Lung microvascular endothelial cell (primary cell): ENCODE measurements at regions not wholly inside any gene's neighbourhood (a gene's known extent, or its start where the extent isn't known, plus 50 kb on each side); places are given as distances from the start of the nearest gene placed in this dataset.

Experiments used
- DNase-seq, 2 donors: peaks; one replicate each; pipeline versions ENCODE4 v3.0.0 to v3.0.0-alpha.2; 2010; ENCODE audit warnings: low read depth in 2 of 2

GRCh38 chr3:94694894-94695293 lies 632.0 kb downstream of the NSUN3 start:
- no peak for DNase-seq

DNA sequence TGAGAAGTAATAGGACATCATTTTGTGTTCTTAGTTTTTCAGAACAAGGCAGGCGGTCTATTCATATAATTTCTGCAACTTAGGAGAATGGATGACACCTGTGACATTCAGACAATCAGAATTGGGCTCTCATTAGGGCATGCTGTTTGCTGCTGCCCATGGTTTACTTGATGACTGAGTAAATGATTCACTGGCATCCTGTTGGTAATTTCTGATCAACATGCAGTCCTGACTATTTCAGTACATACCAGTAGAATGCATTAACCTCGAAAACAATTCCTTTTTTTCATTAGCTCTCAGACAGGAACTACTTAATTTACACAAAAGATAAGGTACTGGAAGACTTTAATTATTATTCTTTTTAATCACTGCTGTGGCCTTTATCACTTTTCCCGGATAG lies 641.6 kb downstream of the NSUN3 start:
- no peak for DNase-seq

DNA sequence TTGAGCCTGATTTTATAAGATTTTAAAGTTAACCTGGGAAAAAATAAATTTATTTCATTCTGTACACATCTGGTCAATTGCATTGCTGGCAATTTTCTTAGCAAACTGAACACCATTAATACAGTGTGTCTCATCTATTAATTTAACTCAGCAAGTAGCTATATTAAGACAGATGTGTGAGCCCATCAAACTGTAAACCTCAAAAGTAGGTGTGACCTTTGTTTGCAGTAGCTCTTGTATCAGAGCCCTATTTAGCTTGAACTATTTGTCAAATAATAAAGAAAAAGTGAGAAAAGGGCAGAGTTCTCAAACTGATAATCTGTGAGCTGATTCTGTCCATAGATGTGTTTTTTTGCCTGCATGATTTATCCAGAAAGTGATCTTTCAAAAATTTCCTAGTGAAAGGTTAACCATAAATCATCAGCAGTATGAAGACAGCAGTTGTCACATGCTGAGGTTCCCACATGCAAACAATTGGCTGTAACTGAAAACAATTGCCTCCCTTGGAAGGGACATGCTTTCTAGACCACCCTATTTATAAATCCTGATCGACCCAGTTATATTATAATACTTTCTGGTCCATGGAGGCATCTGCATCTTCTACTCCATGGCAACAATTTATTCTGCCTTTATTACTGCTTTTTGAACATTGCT lies 646.5 kb downstream of the NSUN3 start:
- no peak for DNase-seq

- no peak for DNase-seq
These were observed 651.3 kb downstream of the NSUN3 start for GRCh38 chr3:94714194-94714593.

DNA sequence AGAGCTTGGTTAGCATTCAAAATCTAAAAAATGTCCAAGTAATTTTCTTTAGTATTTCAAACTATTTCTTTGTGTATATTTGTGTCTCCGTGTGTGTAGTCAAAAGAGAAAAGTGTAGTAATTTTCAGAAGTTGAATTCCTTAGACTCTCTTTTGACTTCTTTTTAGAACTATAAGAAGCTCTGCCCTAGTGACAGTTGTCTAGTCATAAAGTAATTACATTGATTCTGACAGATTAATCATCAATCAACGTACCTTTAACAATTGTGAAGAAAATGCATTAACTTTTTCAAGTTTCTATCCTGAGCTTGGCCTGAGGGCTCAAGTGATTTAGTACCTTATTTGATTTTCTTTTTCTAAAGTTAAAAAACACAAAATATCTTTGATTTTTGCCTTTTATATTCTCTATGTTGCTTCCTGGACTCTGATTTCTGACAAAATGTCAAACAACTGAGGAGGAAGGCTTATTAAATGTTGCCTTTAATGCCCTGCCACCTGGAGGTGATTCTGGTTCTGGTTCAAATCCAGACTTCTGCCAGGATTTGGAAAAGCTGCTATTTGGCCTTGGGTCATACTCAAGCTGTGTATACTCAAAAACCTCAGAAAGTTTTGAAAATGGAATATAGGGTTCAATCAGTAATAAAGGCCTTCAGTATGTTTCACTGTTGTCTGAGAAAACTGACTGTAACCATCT lies 653.6 kb downstream of the NSUN3 start:
- DNase-seq = peak in 1 of 2 donors; percentile 30

- no peak for DNase-seq
These were observed 671.3 kb downstream of the NSUN3 start for GRCh38 chr3:94734206-94734605.

DNA sequence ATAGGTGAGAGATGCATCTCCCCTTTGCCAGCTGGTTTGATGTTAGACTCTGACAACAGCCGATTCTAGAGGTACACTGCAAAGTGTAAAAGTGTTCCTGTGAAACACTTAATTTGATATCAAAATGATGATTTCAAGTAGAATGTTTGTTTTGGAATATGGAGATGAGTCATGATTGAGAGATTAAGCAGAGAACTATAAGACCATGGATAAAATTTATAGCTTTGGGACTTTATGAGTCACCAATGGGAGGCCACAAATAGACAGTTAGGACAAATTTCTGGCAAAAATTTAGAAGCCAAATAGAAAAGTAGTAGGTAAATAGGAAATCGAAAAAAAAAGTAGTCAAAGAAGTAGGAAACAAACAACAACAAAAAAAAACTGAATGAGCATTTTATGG lies 672.5 kb downstream of the NSUN3 start:
- DNase-seq = no peak

DNA sequence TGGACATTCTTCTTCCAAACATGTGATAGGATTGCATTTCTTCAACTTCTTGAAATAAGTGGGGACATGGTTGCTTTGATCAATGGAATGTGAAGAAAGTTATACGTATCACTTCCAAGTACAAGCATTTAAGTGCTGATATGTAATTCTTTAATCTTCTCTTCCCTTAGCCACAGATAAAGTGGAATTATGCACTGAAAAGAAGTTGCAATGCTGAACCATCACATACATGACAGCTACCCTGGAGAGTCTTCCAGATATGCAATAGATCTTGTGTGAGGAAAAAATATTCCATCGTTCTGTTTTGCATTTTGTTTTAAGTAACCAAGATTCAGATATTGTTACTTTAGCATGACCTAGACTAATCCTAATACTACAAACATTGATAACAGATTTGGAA lies 674.3 kb downstream of the NSUN3 start:
- DNase-seq = no peak

DNA sequence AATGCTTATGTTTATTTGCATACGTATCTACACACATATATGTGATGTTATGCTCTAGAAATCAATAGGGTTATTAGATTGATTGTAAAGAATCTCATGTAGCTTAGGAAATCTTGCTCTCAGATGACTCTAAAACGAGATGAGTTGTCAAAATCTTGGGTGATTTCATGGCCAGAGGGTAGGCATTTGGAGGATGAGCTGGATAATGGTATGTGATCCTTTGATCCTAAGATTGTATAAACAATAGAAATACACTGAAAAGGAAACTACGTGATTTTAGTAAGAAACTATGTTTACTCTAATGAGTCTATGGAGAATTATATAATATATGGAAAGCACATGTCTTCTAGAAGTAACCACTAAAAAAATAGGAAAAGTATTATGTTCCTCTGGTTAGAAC lies 676.6 kb downstream of the NSUN3 start:
- no peak for DNase-seq

DNA sequence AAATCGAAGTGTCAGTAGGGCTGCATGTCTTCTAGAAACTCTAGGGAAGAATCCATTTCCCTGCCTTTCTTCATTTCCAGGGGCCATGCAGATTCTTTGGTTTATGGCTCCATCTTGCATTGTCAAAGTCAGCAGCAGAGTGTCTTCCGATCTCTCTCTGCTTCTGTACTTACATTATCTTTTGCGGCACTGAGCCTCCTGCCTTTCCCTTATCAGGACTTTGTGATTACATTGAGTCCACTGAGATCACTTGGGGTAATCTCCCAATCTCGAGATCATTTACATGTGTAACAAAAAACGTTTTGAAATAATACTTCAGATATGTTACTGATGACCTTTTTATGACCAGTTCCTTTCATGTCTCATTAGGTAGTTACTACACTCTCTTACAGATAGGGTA lies 695.9 kb downstream of the NSUN3 start:
- DNase-seq = no peak

- DNase-seq = no peak
These were observed 709.5 kb downstream of the NSUN3 start for GRCh38 chr3:94772402-94772801.

DNA sequence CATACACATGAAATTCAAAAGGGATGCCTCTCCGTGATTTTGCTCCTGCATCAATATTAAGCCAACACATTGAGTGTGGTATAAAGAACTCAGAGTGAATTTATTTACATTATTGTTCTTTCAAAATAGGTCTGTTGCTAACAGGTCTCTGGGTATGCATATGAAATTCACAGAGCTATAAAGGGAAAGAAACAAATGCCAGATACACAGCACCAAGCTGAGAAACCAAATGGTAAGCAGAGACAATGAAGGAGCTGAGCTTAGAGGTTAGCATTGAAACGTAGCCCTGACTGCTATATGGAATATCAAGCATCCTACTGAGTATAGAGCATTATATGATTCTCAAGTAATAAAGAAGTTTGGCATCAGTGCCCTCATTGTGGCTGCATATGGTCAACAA lies 712.9 kb downstream of the NSUN3 start:
- DNase-seq = no peak

DNA sequence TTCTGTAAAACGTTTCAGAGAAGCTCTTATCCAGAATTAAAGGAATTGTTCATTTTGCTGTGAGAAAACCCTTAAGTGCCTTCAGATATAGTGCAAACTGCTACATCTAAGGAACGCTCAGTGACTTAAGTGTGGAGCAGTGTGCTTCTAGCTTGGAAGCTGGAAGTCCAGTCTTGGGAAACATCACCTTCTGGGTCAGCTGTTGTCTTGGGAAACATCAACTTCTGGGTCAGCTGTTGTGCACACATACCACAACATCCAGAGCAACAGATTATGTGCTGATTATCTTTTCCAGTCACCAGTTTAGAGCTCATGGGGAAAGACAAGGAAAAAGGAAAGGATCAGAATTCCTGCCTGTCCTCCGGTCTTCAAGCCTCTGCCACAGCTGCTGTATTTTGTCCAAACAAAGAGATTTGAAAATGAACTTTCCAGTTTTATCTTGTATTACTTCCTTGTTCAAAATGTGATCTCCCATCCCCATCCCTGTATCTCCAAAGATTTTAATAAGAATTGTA lies 713.6 kb downstream of the NSUN3 start:
- DNase-seq = no peak

DNA sequence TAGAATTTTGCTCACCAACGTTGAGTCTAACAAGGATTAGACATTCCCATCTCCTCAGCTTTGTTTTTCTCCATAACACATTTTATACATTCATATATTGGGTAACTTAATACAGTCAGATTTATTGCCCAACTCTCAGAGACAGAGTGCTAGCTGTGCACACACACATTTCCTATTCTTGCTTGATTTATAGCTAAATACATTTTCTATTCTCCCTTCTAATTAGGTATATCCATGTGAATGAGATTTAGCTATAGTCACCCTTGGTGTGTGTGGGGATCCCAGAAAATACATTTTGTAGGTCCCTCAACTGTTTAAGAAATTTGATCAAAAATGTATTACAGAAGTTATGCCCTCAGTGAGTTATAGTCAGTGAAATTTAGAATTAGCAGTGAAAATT lies 715.4 kb downstream of the NSUN3 start:
- DNase-seq = no peak

- DNase-seq = no peak
These were observed 716.1 kb downstream of the NSUN3 start for GRCh38 chr3:94778814-94779494.

- DNase-seq = no peak
These were observed 716.8 kb downstream of the NSUN3 start for GRCh38 chr3:94779699-94780098.

DNA sequence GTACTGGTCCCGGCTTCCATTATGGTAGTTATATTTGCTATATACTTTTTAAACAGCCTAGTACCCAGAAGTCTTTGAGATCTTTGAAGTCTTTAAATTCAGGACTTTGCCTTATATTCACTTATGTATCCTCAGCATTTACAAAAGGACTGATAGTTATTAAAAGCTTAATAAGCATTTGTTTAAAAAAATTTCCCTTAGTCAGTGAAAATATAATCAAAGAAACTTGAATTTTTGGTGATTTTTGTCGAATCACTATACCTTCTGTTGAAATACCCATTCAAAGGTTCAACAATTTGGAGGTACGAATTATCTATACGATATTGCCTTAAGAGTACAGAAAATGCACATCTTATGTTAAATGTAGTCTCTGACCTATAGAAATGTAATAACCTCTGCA lies 721.4 kb downstream of the NSUN3 start:
- no peak for DNase-seq

DNA sequence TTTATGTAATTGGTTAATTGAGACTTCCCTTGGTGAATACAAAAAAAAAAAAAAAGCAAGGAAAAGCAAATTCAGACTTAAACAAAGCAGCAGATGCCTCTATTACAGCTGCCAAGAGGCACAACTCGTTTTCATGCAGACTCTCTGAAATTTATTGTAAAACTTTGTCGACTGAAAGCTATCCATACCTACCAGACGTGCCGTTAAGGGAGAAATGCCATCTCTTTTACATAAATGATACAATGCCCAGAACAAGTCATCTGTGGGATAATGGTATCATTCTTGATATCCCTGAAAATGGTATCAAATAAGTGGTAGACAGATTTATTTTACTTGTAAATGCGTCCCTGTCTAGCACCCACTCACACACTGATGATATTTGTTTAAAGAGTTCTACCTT lies 724.2 kb downstream of the NSUN3 start:
- no peak for DNase-seq

DNA sequence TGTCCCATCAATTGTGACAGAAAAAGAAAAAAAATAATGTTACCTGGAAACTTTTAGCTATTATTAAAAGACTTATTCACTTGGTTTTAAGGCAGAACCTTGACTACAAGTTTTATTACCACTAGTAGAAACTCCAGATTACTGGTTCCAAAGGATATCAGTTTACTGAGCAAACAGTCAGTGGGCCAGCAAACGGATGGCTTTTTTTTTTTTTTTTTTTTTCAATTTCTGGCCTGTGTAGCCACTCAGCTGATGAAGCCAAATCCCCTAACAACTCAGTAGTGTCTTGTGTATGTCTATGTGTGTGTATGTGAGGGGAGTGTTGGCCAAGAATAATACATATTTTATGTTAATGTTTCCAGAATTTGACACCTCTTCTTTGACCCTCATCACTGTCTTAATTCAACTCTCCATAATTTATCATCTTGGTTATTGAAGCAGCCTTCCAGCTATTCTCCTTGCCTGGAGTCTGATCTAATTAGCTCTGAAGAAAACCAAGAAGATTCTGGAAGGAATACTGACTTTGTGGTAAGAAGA lies 724.9 kb downstream of the NSUN3 start:
- no peak for DNase-seq

GRCh38 chr3:94794563-94794962 lies 731.7 kb downstream of the NSUN3 start:
- no peak for DNase-seq

GRCh38 chr3:94799420-94800060 lies 736.7 kb downstream of the NSUN3 start:
- no peak for DNase-seq

GRCh38 chr3:94811836-94812235 lies 749.0 kb downstream of the NSUN3 start:
- no peak for DNase-seq
